Subcutaneous abdominal adipose tissue (tissue), 5 donors: ENCODE measurements at regions not wholly inside any gene's neighbourhood (a gene's known extent, or its start where the extent isn't known, plus 50 kb on each side); places are given as distances from the start of the nearest gene placed in this dataset.

Source experiments
- H3K27ac ChIP-seq: one replicate; pipeline ENCODE4 v1.7.0; 2013; ENCODE audit warnings: low read depth, mild to moderate bottlenecking, inconsistent platforms, low read length, moderate library complexity
- H3K27me3 ChIP-seq, 5 donors: one replicate each; pipeline ENCODE4 v1.7.0; 2013; ENCODE audit warnings: low read length in 5 of 5, inconsistent platforms in 1 of 5; ENCODE audit not compliant: control insufficient read depth in 5 of 5, insufficient read depth in 4 of 5
- H3K36me3 ChIP-seq, 5 donors: one replicate each; pipeline ENCODE4 v1.7.0; 2013; ENCODE audit warnings: low read length in 5 of 5; ENCODE audit not compliant: control insufficient read depth in 5 of 5, insufficient read depth in 5 of 5
- H3K4me1 ChIP-seq, 5 donors: one replicate each; pipeline ENCODE4 v1.7.0; 2013; ENCODE audit warnings: low read length in 5 of 5, mild to moderate bottlenecking in 3 of 5, moderate library complexity in 1 of 5; ENCODE audit not compliant: control insufficient read depth in 5 of 5, insufficient read depth in 5 of 5
- H3K4me3 ChIP-seq, 5 donors: one replicate each; pipeline ENCODE4 v1.7.0; 2013; ENCODE audit warnings: low read length in 5 of 5, low read depth in 1 of 5
- H3K9ac ChIP-seq, 5 donors: one replicate each; pipeline ENCODE4 v1.7.0; 2013; ENCODE audit warnings: low read length in 5 of 5, mild to moderate bottlenecking in 4 of 5, moderate library complexity in 3 of 5
- H3K9me3 ChIP-seq, 5 donors: one replicate each; pipeline ENCODE4 v1.7.0; 2013; ENCODE audit warnings: low read length in 5 of 5; ENCODE audit not compliant: control insufficient read depth in 5 of 5
- donor health status: healthy.
- donor health status: healthy.
- donor health status: healthy.
- donor health status: healthy.
- donor health status: healthy.

DNA sequence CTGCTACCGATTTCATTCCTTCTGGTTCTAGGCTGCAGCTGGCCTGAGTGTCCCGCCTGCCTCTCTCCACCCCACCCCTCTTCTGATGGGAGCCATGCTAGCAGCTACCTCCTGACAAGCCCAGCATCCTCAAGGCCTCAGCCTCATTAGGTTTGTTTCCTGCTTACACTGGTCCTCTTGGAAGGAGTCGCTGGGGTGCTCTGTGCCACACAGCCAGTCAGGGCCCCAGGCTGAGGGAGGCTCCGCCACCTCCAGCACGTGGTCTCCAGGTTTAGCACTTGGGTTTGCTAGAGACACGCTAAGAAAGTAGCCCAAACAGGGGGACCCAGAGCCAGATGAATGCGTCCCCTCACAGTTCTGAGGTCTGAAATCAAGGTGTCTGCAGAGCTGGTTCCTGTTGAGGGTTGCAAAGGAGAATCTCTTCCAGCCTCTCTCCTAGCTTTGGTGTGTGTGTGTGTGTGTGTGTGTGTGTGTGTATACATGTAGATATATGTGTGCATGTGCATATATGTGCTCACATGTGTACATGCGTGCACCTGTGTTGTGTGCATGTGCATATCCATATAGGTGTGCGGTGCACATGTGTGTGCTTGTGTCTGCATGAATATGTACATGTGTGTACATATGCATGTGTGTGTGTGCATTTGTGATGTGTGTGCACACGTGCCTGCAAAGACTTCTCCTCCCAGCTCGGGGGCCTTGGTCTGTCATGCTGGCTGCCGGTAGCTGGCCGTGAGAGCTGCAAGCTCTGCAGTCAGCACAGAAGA lies 301.1 kb upstream of the AJAP1 start:
- peaks cover 0 to 8% (median 6%) of the 10 kb centered on the region in 5 donors for H3K27me3 ChIP-seq
- H3K36me3 ChIP-seq, result no peaks in the 10 kb centered on the region
- no peak overlapping the region for H3K4me3 ChIP-seq
- H3K27ac ChIP-seq, result no peak overlapping the region
- H3K4me1 ChIP-seq, result no peaks in the 10 kb centered on the region
- peaks cover 0 to 5% (median 0%) of the 10 kb centered on the region in 5 donors for H3K9me3 ChIP-seq
- no peak overlapping the region for H3K9ac ChIP-seq

DNA sequence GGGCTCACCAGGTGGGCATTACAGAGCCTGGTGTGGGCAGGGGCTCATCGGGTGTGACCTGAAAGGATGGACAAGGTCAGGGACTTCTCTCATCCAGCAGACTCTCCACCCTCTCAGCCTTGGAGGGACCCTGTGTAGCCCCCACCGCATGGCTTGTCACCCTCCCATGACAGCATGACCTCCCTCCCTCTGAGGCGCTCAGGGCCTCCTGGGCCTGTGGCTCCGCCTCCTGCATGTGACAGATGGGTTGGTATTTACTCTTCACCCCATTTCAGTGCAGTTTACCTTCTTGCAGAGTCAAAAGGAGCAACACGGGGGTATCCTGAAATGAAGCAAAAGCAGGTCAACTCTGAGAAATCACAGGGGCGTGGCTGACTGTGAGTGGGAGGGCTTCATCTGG lies 298.6 kb upstream of the AJAP1 start:
- Histone ChIP-seq H3K9ac (no peak overlapping the region), H3K4me1 (no peaks in the 10 kb centered on the region), H3K36me3 (no peaks in the 10 kb centered on the region), H3K4me3 (no peak overlapping the region), H3K27me3 (peaks cover 3 to 13% (median 9%) of the 10 kb centered on the region in 5 donors), H3K27ac (no peak overlapping the region), H3K9me3 (no peaks in the 10 kb centered on the region)

DNA sequence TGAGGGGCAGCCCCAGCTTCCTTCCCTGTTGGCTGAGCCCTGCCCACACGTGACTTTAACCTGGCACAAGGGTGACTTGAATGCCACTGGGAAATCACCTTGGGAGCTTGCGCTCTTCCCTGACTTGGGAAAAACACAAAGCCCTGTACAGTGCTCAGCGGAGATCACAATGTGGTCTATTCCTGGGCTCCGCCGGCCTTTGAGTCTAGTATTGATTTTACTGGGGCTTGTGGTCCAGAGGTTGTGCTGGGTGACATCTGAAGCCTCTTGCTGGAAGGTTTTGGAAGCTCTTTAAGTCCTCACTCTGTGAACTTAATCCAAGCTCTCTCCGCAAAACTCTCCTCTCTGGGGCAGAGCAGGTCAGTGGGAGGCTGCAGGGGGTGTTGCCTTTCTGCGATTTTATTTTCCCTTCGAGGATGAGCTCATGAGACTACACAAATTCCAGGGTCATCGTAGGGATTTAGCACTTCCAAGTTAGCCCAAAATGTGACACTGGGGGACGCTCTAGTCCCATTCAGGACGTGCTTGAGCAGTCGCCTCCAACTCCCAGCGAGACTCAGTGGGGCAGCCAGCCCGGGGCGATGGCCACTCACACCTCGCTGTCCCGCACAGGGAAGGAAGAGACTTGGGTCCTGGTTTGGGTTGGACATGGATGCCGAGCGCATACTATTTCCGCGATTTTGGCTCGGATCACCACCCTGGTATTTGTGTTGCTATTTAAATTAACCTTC lies 291.9 kb upstream of the AJAP1 start:
- no peaks in the 10 kb centered on the region for H3K36me3 ChIP-seq
- no peaks in the 10 kb centered on the region for H3K4me1 ChIP-seq
- H3K9ac ChIP-seq, result no peak overlapping the region
- H3K27ac ChIP-seq, result no peak overlapping the region
- H3K9me3 ChIP-seq, result peaks cover 0 to 9% (median 7%) of the 10 kb centered on the region in 5 donors
- peaks cover 6 to 14% (median 8%) of the 10 kb centered on the region in 5 donors for H3K27me3 ChIP-seq
- H3K4me3 ChIP-seq, result no peak overlapping the region

DNA sequence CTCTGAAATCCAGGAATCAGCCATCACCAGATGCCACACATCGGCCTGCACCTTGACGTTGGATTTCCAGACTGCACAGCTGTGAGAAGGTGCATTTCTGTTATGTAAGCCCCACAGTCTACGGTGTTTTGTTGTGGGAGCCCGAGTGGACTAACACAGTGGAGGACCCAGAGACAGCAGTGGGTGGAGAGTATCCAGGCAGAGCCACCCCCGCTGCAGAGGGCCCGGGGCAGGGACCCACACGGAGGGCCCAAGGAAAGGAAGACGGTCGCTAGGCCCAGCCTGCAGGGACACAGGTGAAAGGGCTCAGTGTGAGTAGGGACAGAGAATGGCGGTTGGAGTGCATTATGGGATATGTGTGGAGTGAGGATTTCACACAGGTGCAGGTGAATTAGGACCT lies 288.3 kb upstream of the AJAP1 start:
- Histone ChIP-seq H3K27me3 (peaks cover 0 to 7% (median 4%) of the 10 kb centered on the region in 5 donors), H3K9me3 (peaks cover 0 to 15% (median 7%) of the 10 kb centered on the region in 5 donors), H3K4me1 (no peaks in the 10 kb centered on the region), H3K36me3 (no peaks in the 10 kb centered on the region), H3K27ac (no peak overlapping the region), H3K9ac (no peak overlapping the region), H3K4me3 (no peak overlapping the region)

DNA sequence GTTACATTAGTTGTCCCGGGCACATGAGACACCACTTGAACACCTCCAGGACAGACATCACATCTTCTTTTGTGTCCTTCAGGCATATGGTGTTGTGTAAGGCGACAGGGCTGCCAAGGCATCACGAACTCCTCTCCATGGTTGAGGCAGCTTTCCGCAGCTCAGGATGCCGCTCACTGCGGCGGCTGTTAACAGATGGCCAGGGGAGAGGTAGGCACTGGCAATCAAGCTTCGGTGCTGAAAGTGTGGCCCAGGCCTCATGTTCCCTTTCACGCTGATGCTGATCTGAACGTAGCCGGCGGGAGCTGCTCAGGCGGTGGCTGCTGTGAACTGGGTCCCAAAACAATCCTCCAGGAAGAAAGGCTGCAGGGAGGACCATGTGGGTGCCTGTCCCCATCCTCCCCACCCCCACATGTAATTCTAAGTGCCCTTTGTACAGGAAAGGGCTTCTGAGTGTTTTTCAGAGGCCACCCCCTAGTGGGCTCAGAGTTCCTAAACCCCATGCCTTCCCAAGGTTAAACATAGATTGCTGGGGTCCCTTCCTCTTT lies 287.1 kb upstream of the AJAP1 start:
- Histone ChIP-seq H3K9ac (no peak overlapping the region), H3K4me3 (no peak overlapping the region), H3K4me1 (no peaks in the 10 kb centered on the region), H3K36me3 (no peaks in the 10 kb centered on the region), H3K27ac (no peak overlapping the region), H3K27me3 (peaks cover 0 to 4% (median 0%) of the 10 kb centered on the region in 5 donors), H3K9me3 (peaks cover 0 to 15% (median 7%) of the 10 kb centered on the region in 5 donors)

DNA sequence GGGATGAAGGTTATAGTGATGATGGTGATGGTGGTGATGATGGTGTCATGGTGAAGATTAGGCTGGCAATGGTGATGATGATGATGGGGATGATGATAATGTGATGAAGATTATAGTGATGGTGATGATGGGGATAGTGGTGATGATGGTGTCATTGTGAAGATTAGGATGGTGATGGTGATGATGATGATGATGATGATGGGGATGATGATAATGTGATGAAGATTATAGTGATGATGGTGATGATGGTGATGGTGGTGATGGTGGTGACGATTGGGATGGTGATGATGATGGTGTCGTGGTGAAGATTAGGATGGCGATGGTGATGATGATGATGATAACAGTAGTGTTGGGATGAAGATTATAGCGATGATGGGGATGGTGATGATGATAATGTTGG lies 285.1 kb upstream of the AJAP1 start:
- no peak overlapping the region for H3K9ac ChIP-seq
- no peak overlapping the region for H3K4me3 ChIP-seq
- H3K9me3 ChIP-seq, result peaks cover 0 to 10% (median 0%) of the 10 kb centered on the region in 5 donors
- no peak overlapping the region for H3K27ac ChIP-seq
- H3K27me3 ChIP-seq, result peaks cover 0 to 5% (median 0%) of the 10 kb centered on the region in 5 donors
- H3K4me1 ChIP-seq, result no peaks in the 10 kb centered on the region
- H3K36me3 ChIP-seq, result no peaks in the 10 kb centered on the region

DNA sequence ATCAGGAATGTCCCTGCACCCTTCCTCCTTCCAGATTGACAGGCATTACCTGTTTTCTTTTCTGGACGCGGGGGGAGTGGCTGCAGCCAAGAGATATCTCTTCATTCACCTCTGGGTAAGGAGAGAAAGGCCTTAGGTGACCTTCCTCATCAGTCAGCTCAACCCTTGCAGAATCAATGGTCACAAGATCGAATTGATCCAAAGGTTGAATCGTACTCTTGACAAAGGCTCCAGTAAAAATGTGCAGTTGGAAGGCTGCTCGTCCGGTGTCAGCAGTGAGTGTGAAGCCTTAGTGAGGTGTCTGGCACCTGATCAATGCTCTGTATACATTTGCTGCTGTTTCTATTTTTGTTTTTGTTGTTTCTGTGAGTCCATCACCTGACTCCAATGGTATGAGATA lies 282.6 kb upstream of the AJAP1 start:
- no peaks in the 10 kb centered on the region for H3K4me1 ChIP-seq
- peaks cover 0 to 8% (median 2%) of the 10 kb centered on the region in 5 donors for H3K27me3 ChIP-seq
- no peak overlapping the region for H3K4me3 ChIP-seq
- peaks cover 0 to 10% (median 0%) of the 10 kb centered on the region in 5 donors for H3K9me3 ChIP-seq
- no peaks in the 10 kb centered on the region for H3K36me3 ChIP-seq
- H3K27ac ChIP-seq, result no peak overlapping the region
- H3K9ac ChIP-seq, result no peak overlapping the region

DNA sequence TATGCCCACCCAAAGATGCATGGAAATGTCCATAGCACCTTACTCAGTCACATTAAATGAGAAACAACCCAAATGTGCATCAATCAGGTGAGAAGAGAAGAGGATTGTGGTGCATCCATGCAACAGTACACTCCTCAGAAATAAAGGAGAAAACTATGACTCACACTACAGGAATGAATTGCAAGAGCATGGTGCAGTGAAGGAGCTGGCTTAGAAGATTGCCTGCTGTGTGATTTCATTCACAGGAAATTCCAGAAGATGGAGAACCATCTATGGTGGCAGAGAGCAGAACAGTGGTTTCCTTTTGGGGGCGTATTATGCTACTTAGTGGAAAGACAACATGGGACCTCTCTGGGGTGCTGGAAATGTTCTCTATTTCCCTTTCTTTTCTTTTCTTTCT lies 278.6 kb upstream of the AJAP1 start:
- H3K9me3 ChIP-seq, result peaks cover 0 to 9% (median 3%) of the 10 kb centered on the region in 5 donors
- H3K4me1 ChIP-seq, result no peaks in the 10 kb centered on the region
- H3K27me3 ChIP-seq, result peaks cover 0 to 10% (median 2%) of the 10 kb centered on the region in 5 donors
- no peak overlapping the region for H3K9ac ChIP-seq
- no peak overlapping the region for H3K4me3 ChIP-seq
- H3K36me3 ChIP-seq, result no peaks in the 10 kb centered on the region
- no peak overlapping the region for H3K27ac ChIP-seq

DNA sequence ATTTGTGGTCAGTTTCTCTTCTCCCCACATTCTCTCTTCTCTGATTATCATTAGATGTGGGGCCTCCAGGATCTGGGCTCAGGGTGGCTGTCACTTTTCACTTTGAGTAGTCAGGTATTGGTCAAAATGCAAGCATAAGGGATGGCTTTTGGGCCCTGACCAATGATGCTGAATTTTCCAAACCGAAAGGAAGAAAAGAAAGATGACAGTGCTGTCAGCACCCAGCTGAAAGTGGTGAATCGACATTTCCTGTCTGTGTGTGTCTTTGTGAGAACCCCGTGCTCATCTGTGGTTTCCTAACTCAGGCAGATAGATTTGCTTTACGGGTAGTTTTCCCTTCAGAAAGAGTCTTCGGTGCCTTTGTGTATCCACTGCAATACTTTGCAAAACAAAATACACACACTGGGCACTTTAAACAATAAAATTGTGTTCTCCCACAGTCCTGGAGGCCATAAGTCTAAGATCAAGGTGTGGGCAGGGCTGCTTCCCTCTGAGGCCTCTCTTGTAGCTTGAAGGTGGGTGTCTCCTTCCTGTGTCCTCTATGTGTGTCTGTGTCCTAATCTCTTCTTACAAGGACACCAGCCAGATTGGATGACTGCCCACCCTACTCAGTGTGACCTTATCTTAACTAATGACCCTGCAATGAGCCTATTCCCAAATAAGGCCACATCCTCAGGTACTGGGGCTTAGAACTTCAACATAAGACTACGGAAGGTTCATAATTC lies 274.8 kb upstream of the AJAP1 start:
- H3K9me3 ChIP-seq, result peaks cover 4 to 23% (median 13%) of the 10 kb centered on the region in 5 donors
- H3K27ac ChIP-seq, result no peak overlapping the region
- no peaks in the 10 kb centered on the region for H3K36me3 ChIP-seq
- H3K4me3 ChIP-seq, result no peak overlapping the region
- peaks cover 0 to 5% (median 0%) of the 10 kb centered on the region in 5 donors for H3K27me3 ChIP-seq
- no peaks in the 10 kb centered on the region for H3K4me1 ChIP-seq
- H3K9ac ChIP-seq, result no peak overlapping the region
